ENCODE measurements at regions not wholly inside any gene's neighbourhood (a gene's known extent, or its start where the extent isn't known, plus 50 kb on each side); places are given as distances from the start of the nearest gene placed in this dataset.

GRCh38 chr5:105806596-105806995, 1864.1 kb downstream of the EFNA5 start:
- H3K9ac ChIP-seq (ENCODE audit: low read length) = no peak overlapping the region
- RAD21 ChIA-PET (ENCODE audit: low non-redundant PET in 1 of 2, low total read pairs in 2 of 2, uncharacterized antibody in 2 of 2, unreplicated experiment in 2 of 2) = no interaction called here
- H3K27me3 ChIP-seq (ENCODE audit: insufficient read depth, low read length) = no peaks in the 10 kb centered on the region
- no peaks in the 10 kb centered on the region for H3K36me3 ChIP-seq (ENCODE audit: control insufficient read depth in 1 of 2, insufficient read depth in 2 of 2, low read length in 2 of 2)
- ATAC-seq (no peak), DNase-seq (ENCODE audit: low read depth, low spot score) (no peak)
- intact Hi-C loops (cut with micrococcal nuclease) = no loop called here
- H3K4me3 ChIP-seq (replicated peaks in 1 of 2; ENCODE audit: low read depth in 1 of 2, low read length in 2 of 2) = no peak overlapping the region
- POLR2A ChIA-PET = no interaction called here
- no peaks in the 10 kb centered on the region for H3K79me2 ChIP-seq (ENCODE audit: insufficient read depth, low read length)
- no peak overlapping the region for H2AFZ ChIP-seq (ENCODE audit: low read depth, low read length, poor library complexity, severe bottlenecking)
- H3K4me1 ChIP-seq (ENCODE audit: control insufficient read depth in 1 of 2, insufficient read depth in 2 of 2, low read length in 2 of 2) = no peaks in the 10 kb centered on the region
- H4K20me1 ChIP-seq (ENCODE audit: insufficient read depth) = no peaks in the 10 kb centered on the region
- no peak overlapping the region for H3K27ac ChIP-seq (ENCODE audit: low read depth, low read length)
- no peak overlapping the region for H3K4me2 ChIP-seq (ENCODE audit: low read length)
- H3K9me2 ChIP-seq (ENCODE audit: insufficient read depth) = no peaks in the 10 kb centered on the region
- no peak for TF ChIP-seq CBX3 (IDR thresholded peaks at IDR 0.05; ENCODE audit: low read depth)
- TF ChIP-seq SP1 (IDR thresholded peaks at IDR 0.05; ENCODE audit: low read depth) = no peak
- no peak for TF ChIP-seq ATF3 (IDR thresholded peaks at IDR 0.05)
- TF ChIP-seq POLR2AphosphoS5 (IDR thresholded peaks at IDR 0.05; ENCODE audit: low read depth, low read length) = no peak
- no peak for TF ChIP-seq ZNF274 (IDR thresholded peaks at IDR 0.05; ENCODE audit: low read depth, low read length)
- TF ChIP-seq CEBPB (IDR thresholded peaks at IDR 0.05; ENCODE audit: low read depth) = no peak
- TF ChIP-seq EGR1 (IDR thresholded peaks at IDR 0.05; ENCODE audit: low read depth) = no peak
- TF ChIP-seq ELF1 (IDR thresholded peaks at IDR 0.05; ENCODE audit: borderline replicate concordance, low read depth) = no peak
- TF ChIP-seq, protein P1, sequence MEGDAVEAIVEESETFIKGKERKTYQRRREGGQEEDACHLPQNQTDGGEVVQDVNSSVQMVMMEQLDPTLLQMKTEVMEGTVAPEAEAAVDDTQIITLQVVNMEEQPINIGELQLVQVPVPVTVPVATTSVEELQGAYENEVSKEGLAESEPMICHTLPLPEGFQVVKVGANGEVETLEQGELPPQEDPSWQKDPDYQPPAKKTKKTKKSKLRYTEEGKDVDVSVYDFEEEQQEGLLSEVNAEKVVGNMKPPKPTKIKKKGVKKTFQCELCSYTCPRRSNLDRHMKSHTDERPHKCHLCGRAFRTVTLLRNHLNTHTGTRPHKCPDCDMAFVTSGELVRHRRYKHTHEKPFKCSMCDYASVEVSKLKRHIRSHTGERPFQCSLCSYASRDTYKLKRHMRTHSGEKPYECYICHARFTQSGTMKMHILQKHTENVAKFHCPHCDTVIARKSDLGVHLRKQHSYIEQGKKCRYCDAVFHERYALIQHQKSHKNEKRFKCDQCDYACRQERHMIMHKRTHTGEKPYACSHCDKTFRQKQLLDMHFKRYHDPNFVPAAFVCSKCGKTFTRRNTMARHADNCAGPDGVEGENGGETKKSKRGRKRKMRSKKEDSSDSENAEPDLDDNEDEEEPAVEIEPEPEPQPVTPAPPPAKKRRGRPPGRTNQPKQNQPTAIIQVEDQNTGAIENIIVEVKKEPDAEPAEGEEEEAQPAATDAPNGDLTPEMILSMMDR (IDR thresholded peaks at IDR 0.05 in 2 of 3, conservative IDR thresholded peaks at IDR 0.05 in 1 of 3; ENCODE audit: borderline replicate concordance in 1 of 3, insufficient read depth in 1 of 3, low read depth in 2 of 3, low read length in 2 of 3) = no peak
- no peak for TF ChIP-seq FOSL1 (IDR thresholded peaks at IDR 0.05; ENCODE audit: low read depth)
- no peak for TF ChIP-seq ZFX (IDR thresholded peaks at IDR 0.05)
- TF ChIP-seq TCF7L2 (IDR thresholded peaks at IDR 0.05; ENCODE audit: borderline replicate concordance, extremely low read depth, insufficient read depth, insufficient read length) = no peak
- TF ChIP-seq, protein P2, sequence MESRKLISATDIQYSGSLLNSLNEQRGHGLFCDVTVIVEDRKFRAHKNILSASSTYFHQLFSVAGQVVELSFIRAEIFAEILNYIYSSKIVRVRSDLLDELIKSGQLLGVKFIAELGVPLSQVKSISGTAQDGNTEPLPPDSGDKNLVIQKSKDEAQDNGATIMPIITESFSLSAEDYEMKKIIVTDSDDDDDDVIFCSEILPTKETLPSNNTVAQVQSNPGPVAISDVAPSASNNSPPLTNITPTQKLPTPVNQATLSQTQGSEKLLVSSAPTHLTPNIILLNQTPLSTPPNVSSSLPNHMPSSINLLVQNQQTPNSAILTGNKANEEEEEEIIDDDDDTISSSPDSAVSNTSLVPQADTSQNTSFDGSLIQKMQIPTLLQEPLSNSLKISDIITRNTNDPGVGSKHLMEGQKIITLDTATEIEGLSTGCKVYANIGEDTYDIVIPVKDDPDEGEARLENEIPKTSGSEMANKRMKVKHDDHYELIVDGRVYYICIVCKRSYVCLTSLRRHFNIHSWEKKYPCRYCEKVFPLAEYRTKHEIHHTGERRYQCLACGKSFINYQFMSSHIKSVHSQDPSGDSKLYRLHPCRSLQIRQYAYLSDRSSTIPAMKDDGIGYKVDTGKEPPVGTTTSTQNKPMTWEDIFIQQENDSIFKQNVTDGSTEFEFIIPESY (IDR thresholded peaks at IDR 0.05; ENCODE audit: extremely low read depth, insufficient replicate concordance, low read length) = no peak
- TF ChIP-seq EZH2 (IDR thresholded peaks at IDR 0.05) = no peak
- no peak for TF ChIP-seq POLR2A (IDR thresholded peaks at IDR 0.05; ENCODE audit: borderline replicate concordance, extremely low read depth, insufficient read depth, insufficient read length)
- TF ChIP-seq, protein P3, sequence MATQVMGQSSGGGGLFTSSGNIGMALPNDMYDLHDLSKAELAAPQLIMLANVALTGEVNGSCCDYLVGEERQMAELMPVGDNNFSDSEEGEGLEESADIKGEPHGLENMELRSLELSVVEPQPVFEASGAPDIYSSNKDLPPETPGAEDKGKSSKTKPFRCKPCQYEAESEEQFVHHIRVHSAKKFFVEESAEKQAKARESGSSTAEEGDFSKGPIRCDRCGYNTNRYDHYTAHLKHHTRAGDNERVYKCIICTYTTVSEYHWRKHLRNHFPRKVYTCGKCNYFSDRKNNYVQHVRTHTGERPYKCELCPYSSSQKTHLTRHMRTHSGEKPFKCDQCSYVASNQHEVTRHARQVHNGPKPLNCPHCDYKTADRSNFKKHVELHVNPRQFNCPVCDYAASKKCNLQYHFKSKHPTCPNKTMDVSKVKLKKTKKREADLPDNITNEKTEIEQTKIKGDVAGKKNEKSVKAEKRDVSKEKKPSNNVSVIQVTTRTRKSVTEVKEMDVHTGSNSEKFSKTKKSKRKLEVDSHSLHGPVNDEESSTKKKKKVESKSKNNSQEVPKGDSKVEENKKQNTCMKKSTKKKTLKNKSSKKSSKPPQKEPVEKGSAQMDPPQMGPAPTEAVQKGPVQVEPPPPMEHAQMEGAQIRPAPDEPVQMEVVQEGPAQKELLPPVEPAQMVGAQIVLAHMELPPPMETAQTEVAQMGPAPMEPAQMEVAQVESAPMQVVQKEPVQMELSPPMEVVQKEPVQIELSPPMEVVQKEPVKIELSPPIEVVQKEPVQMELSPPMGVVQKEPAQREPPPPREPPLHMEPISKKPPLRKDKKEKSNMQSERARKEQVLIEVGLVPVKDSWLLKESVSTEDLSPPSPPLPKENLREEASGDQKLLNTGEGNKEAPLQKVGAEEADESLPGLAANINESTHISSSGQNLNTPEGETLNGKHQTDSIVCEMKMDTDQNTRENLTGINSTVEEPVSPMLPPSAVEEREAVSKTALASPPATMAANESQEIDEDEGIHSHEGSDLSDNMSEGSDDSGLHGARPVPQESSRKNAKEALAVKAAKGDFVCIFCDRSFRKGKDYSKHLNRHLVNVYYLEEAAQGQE (IDR thresholded peaks at IDR 0.05; ENCODE audit: low read depth) = no peak
- BruUV-seq (replicated peaks) = no TSS peak
- CTCF ChIA-PET = no interaction called here
- H3K9me3 ChIP-seq (ENCODE audit: control insufficient read depth in 1 of 2, insufficient read depth in 1 of 2, low read depth in 1 of 2, low read length in 2 of 2) = no peaks in the 10 kb centered on the region

All from HCT116 (cell line).